Brain microvascular endothelial cell (primary cell): ENCODE measurements at regions not wholly inside any gene's neighbourhood (a gene's known extent, or its start where the extent isn't known, plus 50 kb on each side); places are given as distances from the start of the nearest gene placed in this dataset.

Experiments used
- DNase-seq: peaks from one replicate; pipeline ENCODE4 v3.0.0-alpha.2; 2020
- H3K27ac ChIP-seq: fragments of 250-450 bp; sonication (Bioruptor Pico); 2 replicates; pipeline ENCODE4 v1.5.1; 2020; ENCODE audit warnings: mild to moderate bottlenecking, moderate library complexity
- H3K27me3 ChIP-seq: fragments of 250-450 bp; sonication (Bioruptor Pico); replicated peaks from 2 replicates; pipeline ENCODE4 v1.5.1; 2020; ENCODE audit warnings: mild to moderate bottlenecking
- H3K36me3 ChIP-seq: fragments of 250-450 bp; sonication (Bioruptor Pico); replicated peaks from 2 replicates; pipeline ENCODE4 v1.5.1; 2020; ENCODE audit warnings: mild to moderate bottlenecking
- H3K4me3 ChIP-seq: 2 replicates; pipeline ENCODE4 v1.5.1; 2011; ENCODE audit warnings: low read depth, mild to moderate bottlenecking, control low read depth, low read length, moderate library complexity
- in situ Hi-C: cut with HindIII; loops from 2 replicates; pipeline ENCODE4 v1.10.0; 2017; ENCODE audit warnings: low sequenced_read_pairs, low pct_ligation_motif_present
- TF ChIP-seq, protein P1 (sequence below): IDR thresholded peaks from 2 replicates; pipeline ENCODE4 v1.5.1; 2011; ENCODE audit warnings: low read depth, mild to moderate bottlenecking, moderate library complexity, low read length, control low read depth, inconsistent platforms; ENCODE audit errors: missing control alignments

DNA sequence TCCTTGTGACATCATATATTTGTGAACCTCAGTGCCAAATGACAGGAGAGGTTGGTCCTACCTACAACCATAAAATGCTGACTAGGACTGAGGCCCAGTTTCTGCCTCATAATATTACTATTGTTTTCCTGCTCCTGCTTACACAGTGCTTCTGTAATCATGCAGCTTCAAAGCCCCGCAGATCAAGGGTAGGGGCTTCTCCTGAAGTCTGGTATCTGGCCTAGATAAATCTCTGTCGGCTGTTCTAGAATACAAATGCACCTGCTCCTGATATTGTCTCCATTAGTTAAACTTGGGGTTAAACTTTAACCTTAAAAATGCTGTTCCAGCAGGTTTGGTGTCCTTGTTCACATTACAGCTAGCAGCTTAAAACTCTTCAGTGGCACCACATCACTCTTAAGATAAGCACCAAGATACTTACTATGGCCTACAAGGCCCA is 552.4 kb downstream of the TUSC7 start:
- H3K27me3 ChIP-seq = no peaks in the 10 kb centered on the region
- DNase-seq = no peak
- no peak overlapping the region for H3K27ac ChIP-seq
- H3K36me3 ChIP-seq = no peaks in the 10 kb centered on the region
- no peak overlapping the region for H3K4me3 ChIP-seq
- TF ChIP-seq, protein P1, sequence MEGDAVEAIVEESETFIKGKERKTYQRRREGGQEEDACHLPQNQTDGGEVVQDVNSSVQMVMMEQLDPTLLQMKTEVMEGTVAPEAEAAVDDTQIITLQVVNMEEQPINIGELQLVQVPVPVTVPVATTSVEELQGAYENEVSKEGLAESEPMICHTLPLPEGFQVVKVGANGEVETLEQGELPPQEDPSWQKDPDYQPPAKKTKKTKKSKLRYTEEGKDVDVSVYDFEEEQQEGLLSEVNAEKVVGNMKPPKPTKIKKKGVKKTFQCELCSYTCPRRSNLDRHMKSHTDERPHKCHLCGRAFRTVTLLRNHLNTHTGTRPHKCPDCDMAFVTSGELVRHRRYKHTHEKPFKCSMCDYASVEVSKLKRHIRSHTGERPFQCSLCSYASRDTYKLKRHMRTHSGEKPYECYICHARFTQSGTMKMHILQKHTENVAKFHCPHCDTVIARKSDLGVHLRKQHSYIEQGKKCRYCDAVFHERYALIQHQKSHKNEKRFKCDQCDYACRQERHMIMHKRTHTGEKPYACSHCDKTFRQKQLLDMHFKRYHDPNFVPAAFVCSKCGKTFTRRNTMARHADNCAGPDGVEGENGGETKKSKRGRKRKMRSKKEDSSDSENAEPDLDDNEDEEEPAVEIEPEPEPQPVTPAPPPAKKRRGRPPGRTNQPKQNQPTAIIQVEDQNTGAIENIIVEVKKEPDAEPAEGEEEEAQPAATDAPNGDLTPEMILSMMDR = no peak
- in situ Hi-C loops = no loop called here

DNA sequence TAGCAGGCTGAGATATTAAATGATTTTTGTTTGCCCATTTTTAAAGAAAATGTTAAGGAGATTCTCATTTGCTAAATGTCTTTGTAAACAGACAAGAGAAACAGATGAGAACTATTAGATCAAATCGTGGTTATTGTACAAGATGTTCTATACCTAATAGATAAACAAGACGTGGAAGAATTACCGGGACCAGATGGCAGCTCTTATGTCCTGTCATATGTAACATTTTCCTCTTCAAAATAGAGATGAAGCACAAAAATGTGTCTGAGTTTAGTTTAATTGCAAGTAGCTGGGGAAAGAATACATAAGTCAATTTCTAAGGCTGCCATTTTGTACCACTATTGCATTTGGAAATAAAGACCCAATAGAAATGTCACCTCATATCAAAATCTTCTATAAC is 553.7 kb downstream of the TUSC7 start:
- in situ Hi-C loops = no loop called here
- TF ChIP-seq, protein P1 = no peak

DNA sequence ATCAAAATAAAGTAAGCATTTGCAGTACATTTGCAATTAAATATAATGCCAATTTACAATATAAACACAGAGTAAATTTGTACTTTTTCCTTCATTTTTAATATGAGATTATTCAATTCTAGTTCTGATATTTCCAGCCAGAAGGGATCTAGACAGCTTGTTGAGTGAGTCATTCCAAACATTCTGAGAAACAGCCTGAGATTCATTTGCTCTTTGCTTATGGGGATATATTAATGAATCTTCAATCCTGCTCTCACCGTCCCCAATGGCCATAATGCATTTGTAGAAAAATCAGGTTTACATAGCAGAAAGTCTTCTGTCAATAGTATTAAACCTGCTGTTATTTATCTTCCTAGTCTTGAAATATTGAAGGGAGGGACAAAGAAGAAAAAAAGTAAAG is 554.2 kb downstream of the TUSC7 start:
- no peak for DNase-seq
- TF ChIP-seq, protein P1 = no peak
- H3K4me3 ChIP-seq = no peak overlapping the region
- in situ Hi-C loops = no loop called here
- no peaks in the 10 kb centered on the region for H3K27me3 ChIP-seq
- H3K27ac ChIP-seq = no peak overlapping the region
- H3K36me3 ChIP-seq = no peaks in the 10 kb centered on the region

More for the DNA sequence above, 553.7 kb downstream of the TUSC7 start:
- Histone ChIP-seq H3K36me3 (no peaks in the 10 kb centered on the region), H3K27ac (no peak overlapping the region), H3K27me3 (no peaks in the 10 kb centered on the region), H3K4me3 (no peak overlapping the region)
- DNase-seq = no peak

DNA sequence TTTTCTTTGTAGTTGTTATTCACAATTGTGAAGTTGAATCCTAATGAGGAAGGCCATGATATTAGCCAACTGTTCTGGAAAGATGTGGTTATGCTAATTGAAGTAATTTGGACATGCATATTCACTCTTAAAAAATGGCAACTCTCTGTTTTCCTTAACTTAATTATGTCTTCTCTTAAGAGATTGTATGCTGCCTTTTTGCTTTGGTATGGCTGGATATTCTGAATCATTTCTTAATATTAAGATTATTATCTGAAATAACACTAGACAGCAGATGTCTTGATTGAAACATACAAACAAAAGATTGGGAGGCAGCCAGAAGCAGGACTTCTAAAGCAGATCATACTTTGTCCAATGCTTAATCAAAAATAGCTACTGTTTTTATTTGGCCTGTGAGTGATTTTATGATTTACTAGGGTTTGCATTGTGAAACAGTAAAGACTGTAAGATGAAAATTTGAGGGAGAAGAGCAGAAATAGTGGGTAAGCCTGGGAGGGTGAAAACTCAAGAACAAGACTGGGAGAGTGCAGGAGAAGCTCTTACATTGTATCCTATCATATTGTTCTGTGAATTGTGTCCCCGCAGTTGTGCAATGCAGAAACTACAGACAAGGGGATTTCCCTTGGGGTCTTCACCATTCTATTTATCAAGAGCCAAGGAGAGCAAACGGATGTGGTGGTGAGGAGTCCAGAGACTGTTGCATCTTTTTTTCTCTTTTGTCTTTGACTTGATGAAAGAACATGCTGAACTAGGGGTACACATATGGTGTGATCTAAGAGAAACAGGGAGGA is 554.8 kb downstream of the TUSC7 start:
- no peaks in the 10 kb centered on the region for H3K27me3 ChIP-seq
- TF ChIP-seq, protein P1 = no peak
- in situ Hi-C loops = no loop called here
- H3K27ac ChIP-seq = no peak overlapping the region
- DNase-seq = no peak
- no peaks in the 10 kb centered on the region for H3K36me3 ChIP-seq
- H3K4me3 ChIP-seq = no peak overlapping the region

DNA sequence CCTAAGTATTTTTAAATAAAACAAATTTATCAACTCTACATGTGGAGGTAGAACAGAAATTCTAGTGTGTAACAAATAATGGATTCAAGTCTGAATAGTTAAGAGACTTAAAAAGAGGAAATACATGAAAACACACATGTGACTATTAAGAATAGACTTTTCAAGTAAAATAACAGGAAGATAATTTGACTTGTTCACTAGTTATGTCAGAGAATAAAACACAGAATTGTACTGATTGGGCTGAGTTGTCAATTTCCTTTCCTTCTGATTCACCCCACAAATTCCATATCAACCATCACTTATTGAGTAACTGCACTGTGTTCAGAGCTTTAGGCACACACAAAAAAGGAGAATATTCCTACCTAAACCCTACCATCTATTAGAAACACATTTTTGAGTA is 557.2 kb downstream of the TUSC7 start:
- no peak overlapping the region for H3K27ac ChIP-seq
- DNase-seq = no peak
- no peaks in the 10 kb centered on the region for H3K36me3 ChIP-seq
- TF ChIP-seq, protein P1 = no peak
- H3K27me3 ChIP-seq = no peaks in the 10 kb centered on the region
- H3K4me3 ChIP-seq = no peak overlapping the region
- in situ Hi-C loops = no loop called here

DNA sequence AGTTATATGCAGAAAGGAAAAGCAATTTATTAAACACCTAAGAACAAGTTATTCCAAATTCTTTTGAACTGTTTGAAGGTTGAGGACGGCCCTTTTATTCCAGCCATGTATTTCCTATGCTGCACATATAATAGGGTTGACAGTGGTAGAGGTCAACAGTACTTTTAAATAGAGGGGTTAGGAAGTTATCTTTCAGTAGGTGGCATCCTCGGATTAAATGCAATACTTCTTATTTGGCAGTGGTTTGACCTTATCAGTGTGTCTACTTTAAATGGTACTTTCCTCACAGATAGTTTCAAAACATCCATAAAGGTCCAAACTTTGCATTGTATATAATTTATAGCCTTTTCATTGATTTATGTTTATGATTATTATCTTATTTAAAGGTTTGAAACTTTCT is 558.7 kb downstream of the TUSC7 start:
- TF ChIP-seq, protein P1 = no peak
- in situ Hi-C loops = no loop called here
- H3K27me3 ChIP-seq = no peaks in the 10 kb centered on the region
- H3K4me3 ChIP-seq = no peak overlapping the region
- H3K36me3 ChIP-seq = no peaks in the 10 kb centered on the region
- H3K27ac ChIP-seq = no peak overlapping the region
- DNase-seq = no peak
